ENCODE measurements at regions not wholly inside any gene's neighbourhood (a gene's known extent, or its start where the extent isn't known, plus 50 kb on each side); places are given as distances from the start of the nearest gene placed in this dataset.

DNA sequence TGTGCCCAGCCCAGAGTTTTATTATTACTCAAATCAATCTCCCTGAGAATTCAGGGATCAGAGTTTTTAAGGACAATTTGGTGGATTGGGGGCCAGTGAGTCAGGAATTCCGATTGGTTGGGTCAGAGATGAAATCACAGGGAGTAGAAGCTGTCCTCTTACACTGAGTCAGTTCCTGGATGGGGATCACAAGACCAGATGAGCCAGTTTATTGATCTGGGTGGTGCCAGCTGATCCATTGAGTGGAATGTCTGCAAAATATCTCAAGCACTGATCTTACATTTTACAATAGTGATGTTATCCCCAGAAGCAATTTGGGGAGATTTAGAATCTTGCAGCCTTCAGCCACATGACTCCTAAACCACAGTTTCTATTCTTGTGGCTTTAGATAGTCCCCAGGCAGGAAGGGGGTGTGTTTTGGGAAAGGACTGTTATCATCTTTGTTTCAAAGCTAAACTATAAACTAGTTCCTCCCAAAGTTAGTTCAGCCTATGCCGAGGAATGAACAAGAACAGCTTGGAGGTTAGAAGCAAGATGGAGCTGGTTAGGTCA is 89.1 kb upstream of the CNOT2 start:
- DNase-seq (ENCODE audit: low read depth, low spot score) = no peak
- TF ChIP-seq, protein P1, sequence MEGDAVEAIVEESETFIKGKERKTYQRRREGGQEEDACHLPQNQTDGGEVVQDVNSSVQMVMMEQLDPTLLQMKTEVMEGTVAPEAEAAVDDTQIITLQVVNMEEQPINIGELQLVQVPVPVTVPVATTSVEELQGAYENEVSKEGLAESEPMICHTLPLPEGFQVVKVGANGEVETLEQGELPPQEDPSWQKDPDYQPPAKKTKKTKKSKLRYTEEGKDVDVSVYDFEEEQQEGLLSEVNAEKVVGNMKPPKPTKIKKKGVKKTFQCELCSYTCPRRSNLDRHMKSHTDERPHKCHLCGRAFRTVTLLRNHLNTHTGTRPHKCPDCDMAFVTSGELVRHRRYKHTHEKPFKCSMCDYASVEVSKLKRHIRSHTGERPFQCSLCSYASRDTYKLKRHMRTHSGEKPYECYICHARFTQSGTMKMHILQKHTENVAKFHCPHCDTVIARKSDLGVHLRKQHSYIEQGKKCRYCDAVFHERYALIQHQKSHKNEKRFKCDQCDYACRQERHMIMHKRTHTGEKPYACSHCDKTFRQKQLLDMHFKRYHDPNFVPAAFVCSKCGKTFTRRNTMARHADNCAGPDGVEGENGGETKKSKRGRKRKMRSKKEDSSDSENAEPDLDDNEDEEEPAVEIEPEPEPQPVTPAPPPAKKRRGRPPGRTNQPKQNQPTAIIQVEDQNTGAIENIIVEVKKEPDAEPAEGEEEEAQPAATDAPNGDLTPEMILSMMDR (IDR thresholded peaks at IDR 0.05; ENCODE audit: insufficient read depth, low read length, missing control alignments) = no peak
- CTCF ChIA-PET = no interaction called here
- H3K4me3 ChIP-seq (ENCODE audit: low read depth, low read length) = no peak overlapping the region
- POLR2A ChIA-PET = no interaction called here

DNA sequence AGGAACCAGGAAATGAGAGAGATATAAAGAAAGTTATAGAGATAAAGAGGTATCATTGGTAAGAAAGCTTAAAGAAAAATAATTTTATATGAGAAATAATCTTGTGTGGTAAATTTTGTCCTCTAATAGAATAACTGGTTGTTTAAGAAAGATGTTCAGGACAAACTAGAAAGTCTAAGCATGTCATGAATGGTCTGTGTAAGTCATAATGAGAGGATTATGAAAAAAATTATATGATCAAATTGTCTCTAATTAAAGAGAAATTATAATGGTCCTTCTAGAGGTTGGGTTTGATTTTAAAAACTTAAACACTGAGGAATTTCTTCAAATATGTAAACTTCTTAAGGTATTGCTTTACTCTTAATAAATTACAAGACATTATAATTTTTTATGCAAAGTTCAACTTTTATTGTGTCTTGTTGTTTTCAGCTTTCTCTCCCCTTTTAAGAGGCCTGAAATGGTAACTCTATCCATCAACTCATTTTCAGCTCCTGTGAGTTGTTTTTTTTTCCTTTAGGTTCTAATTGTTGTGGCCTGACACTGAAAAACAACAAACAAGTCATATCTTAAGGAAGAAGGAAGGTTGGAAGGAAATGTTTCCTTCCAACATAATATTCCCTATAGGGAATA is 88.2 kb upstream of the CNOT2 start:
- POLR2A ChIA-PET = no interaction called here
- H3K4me3 ChIP-seq (ENCODE audit: low read depth, low read length) = no peak overlapping the region
- no peak for DNase-seq (ENCODE audit: low read depth, low spot score)
- TF ChIP-seq, protein P1 (IDR thresholded peaks at IDR 0.05; ENCODE audit: insufficient read depth, low read length, missing control alignments) = no peak
- CTCF ChIA-PET = no interaction called here

DNA sequence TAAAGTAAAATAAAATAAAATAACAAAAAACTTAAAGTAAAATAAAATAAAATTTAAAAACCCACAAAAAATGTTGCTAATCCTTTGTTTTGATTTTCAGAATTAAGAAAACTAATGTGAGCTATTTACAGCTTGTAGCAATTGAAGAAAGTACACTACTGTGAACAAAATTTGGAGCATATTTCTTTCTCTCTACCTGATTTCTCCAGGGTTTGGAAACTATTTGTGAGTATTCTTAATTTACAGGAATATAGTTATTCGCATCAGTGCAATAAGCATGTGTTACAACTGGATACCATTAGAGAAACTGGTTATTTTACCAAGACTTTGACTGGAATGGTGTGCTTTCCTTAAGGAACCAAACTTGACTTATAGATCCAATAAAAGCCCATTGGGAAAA is 86.1 kb upstream of the CNOT2 start:
- DNase-seq (ENCODE audit: low read depth, low spot score) = no peak
- POLR2A ChIA-PET = no interaction called here
- CTCF ChIA-PET = no interaction called here
- TF ChIP-seq, protein P1 (IDR thresholded peaks at IDR 0.05; ENCODE audit: insufficient read depth, low read length, missing control alignments) = no peak
- no peak overlapping the region for H3K4me3 ChIP-seq (ENCODE audit: low read depth, low read length)

DNA sequence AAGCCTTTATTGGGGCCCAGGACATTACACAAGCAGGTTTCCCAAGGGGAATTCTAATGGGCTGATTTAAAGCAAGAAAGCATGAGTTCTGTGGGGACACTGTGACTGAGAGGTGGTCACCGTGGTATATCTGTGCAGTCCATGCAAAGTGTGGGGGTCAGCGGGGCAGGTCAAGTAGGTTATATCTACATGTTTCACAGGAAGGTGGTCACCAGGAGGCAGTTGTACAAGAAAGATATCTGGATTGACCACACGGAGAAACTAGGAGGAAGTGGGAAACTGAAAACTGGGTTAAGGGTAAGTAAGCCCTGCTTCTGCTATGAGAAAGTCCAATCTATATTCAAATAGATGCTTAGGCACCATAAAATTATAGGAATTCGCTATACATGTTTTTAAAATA is 77.8 kb upstream of the CNOT2 start:
- H3K4me3 ChIP-seq (ENCODE audit: low read depth, low read length) = no peak overlapping the region
- no peak for DNase-seq (ENCODE audit: low read depth, low spot score)
- TF ChIP-seq, protein P1 (IDR thresholded peaks at IDR 0.05; ENCODE audit: insufficient read depth, low read length, missing control alignments) = no peak
- POLR2A ChIA-PET = no interaction called here
- CTCF ChIA-PET = no interaction called here

DNA sequence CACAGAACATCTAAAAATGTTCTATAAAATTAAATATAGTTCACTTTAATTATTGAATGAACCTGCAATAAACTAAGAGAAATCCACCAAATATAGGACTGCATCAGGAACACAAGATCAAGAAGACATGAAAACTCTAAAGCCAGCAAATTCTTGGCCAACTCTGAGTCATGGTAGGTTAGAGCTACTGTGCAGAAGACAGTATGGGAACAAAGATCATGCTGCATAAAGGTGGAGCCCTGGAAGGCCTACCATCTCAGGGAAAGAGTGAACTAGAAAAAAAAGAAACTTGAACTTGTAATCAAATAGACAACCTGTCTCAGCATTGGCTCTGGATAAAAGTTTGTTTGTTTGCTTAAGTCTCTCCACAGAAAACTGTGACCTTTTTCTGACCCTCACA is 66.9 kb upstream of the CNOT2 start:
- TF ChIP-seq, protein P1 (IDR thresholded peaks at IDR 0.05; ENCODE audit: insufficient read depth, low read length, missing control alignments) = no peak
- ChIA-PET POLR2A (no interaction called here), CTCF (no interaction called here)
- DNase-seq (ENCODE audit: low read depth, low spot score) = no peak
- no peak overlapping the region for H3K4me3 ChIP-seq (ENCODE audit: low read depth, low read length)

DNA sequence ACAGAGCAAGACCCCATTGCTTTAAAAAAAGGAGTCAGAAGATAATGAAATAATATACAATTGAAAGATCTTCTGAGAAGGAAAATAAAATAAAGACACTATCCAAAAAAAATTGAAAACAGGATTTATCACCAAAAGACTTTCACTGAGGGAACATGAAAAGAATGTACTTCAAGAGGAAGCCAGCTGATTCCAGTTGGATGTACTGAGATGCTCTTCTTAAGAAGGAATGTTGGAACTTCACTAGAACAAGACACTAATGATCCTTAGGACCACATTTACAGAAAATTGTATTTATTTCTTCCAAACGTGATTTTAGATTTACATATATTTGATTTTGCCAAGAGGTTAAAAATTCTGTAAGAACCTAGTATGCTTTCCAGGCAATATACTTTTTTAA is 65.6 kb upstream of the CNOT2 start:
- TF ChIP-seq, protein P1 (IDR thresholded peaks at IDR 0.05; ENCODE audit: insufficient read depth, low read length, missing control alignments) = no peak
- CTCF ChIA-PET = no interaction called here

More for the DNA sequence above, 65.6 kb upstream of the CNOT2 start:
- no peak overlapping the region for H3K4me3 ChIP-seq (ENCODE audit: low read depth, low read length)
- no peak for DNase-seq (ENCODE audit: low read depth, low spot score)
- POLR2A ChIA-PET = no interaction called here
